ENCODE measurements at regions not wholly inside any gene's neighbourhood (a gene's known extent, or its start where the extent isn't known, plus 50 kb on each side); places are given as distances from the start of the nearest gene placed in this dataset.

DNA sequence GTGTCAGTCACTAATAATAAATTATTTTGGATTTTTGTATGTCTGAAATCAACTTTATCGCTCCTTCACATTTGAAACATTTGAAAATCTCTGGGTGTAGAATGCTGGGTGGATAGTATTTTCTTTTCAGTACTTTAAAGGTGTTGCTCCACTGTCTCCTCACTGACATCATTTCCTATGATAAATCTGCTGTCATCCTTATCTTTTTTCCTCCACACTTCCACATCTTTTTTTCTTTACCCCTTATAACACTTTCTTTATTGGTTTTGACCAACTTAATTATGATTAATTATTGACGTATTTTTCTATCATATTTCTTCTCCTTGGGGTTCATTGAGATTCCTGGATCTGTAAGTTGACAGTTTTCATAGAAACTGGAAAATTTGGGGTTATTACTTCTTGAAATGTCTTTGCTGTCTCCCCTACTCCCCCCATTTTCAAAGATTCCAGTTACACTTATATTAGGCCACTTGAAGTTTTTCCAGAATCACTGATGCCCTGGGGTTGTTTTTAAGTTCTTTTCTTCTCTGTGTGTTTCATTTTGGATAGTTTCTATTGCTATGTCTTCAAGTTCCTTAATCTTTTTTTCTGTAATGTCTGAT lies 177.5 kb upstream of the DIO3 start:
- TF ChIP-seq POLR2AphosphoS5 (IDR thresholded peaks at IDR 0.05; ENCODE audit: insufficient read depth in 1 of 2, low read depth in 1 of 2), result no peak
- TF ChIP-seq, protein P1, sequence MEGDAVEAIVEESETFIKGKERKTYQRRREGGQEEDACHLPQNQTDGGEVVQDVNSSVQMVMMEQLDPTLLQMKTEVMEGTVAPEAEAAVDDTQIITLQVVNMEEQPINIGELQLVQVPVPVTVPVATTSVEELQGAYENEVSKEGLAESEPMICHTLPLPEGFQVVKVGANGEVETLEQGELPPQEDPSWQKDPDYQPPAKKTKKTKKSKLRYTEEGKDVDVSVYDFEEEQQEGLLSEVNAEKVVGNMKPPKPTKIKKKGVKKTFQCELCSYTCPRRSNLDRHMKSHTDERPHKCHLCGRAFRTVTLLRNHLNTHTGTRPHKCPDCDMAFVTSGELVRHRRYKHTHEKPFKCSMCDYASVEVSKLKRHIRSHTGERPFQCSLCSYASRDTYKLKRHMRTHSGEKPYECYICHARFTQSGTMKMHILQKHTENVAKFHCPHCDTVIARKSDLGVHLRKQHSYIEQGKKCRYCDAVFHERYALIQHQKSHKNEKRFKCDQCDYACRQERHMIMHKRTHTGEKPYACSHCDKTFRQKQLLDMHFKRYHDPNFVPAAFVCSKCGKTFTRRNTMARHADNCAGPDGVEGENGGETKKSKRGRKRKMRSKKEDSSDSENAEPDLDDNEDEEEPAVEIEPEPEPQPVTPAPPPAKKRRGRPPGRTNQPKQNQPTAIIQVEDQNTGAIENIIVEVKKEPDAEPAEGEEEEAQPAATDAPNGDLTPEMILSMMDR (IDR thresholded peaks at IDR 0.05), result no peak

Measured in vagina (tissue), 2 donors.